CD4-positive, alpha-beta T cell treated with Interleukin-17A for 4 hours (primary cell): ENCODE measurements at regions not wholly inside any gene's neighbourhood (a gene's known extent, or its start where the extent isn't known, plus 50 kb on each side); places are given as distances from the start of the nearest gene placed in this dataset.
"Not testable (repeated sequence)": the region's sequence is repeated elsewhere in the genome, so short reads cannot be mapped to it uniquely, and the experiment has no call there.

ENCODE experiments used
- DNase-seq: peaks from one replicate; pipeline ENCODE4 v3.0.0-alpha.2; 2020; ENCODE audit warnings: mixed read lengths

DNA sequence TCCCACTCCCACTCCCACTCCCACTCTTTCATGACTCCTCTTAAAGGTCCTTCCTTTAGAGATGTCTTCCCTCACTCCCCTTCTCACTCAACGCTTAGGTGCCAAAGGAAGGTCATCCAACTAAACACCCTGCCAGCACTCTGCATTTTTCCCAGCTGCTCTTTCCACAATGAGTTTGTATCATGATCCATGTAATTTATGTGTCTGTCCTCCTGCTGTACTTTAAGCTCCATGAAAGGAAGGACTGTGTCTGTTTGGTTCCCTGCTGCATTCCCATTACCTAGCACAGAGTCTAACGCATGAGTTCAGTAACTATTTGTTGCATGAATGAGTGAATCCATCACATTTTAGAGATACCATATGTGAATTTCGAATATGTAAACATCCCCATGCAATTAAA lies 252.7 kb downstream of the KIF20B start:
- no peak for DNase-seq

DNA sequence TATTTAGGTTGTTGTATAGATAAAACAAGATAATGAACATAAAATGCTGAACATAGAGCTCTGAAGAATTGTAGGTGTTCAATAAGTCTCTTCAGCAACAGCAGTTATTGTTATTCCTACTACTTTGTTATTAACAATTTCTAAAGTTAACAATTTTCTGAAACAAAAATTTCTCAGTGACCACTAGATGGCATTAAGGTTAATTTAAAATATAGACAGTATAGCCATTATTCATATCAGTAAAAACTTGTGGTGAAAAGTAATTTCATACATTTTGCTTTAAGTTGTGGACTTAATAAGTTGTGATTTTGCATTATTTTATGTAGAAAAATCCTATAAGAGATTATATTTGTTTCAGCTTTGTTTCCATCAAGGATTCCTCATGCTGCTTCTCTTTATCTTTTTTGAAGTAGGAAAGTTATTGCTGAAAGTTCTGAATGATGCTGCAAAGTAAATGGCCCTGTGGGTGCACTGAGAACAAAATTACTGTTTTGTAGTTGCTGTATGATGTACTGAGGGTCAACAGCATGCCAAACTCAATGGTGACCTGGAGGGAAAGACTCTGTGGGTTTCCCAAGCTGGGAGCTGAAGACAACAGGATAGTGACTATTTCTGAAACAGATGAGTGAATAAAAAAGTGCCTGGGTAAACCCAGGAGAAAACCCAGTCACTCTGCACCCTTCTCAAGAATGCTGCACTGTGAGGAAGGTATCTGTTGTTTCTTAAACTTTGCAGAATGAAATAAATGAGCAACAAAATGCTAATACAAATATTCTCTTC lies 253.6 kb downstream of the KIF20B start:
- no peak for DNase-seq

- DNase-seq: no peak
Measured at GRCh38 chr10:89959433-89960110, 258.2 kb downstream of the KIF20B start.

DNA sequence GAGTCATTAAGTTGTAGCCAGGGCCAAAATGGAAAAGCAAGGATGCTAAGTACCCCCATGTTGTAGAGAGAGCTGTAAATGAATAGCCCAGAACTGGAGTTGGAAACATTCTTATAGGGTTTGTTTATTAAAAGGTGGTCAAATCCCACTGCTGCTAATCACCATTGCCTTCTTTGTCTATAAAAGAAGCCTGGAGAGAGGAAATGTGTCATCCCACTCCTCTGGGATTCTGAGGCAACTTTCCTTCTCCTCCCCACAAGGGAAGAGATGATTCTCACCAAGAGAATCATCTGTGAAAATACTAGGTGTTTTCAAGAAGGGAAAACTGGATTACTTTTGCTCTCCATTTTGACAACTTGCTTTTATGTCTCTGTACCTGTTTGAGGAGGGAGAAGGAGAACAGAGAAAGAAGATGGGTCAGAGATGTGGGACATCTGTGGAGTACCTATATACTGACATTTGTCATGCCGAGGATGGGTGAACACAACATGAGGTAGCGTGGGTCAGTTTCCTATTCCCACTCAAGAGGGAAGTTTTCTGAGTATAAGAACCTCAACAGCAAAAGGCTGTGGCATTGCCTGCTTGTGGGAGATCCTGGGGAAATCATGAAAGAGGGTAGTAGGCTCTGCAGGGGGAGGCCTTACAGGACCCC lies 262.2 kb downstream of the KIF20B start:
- DNase-seq: no peak

- DNase-seq: no peak
Measured at GRCh38 chr10:89966211-89966610, 264.8 kb downstream of the KIF20B start.

DNA sequence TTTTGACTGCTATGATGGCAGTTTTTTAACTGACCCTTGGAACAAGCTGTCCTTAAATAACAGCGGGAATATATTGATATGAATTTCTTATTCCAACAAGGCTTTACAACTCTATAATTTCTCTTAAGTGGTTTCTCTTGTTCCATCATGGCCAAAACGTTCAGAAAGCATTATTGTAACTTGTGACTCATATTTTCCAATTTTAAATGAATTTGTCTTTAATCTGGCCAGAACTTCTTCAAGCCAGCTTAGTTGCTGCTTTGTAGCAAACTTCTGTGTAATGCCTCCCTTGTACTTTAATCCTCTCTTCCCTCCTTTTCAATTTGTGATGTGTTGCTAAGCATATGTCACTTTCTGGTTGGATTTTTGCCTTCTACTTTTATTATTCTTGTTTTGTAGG lies 271.9 kb downstream of the KIF20B start:
- no peak for DNase-seq

DNA sequence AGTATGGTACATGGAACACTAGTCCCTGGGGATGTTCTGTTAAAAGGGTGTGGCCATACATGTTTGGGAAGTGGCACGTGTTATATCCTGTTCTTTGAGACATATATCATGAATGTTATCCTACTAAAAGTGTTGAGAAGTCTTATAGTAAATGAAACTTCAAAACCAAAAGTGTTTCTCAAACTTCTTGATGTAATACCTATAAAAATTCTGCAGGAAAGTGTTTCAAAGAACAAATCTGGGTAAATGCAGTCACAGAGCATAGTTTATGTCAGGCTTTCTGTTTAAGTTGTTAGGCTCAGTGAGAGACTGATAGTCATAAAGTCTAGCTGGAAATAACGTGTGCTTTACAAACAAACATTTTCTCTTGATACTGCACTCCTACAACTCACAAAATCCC lies 273.7 kb downstream of the KIF20B start:
- no peak for DNase-seq

- no peak for DNase-seq
Measured at GRCh38 chr10:89975771-89976170, 274.4 kb downstream of the KIF20B start.

- DNase-seq: no peak
Measured at GRCh38 chr10:89978081-89978480, 276.7 kb downstream of the KIF20B start.

- no peak for DNase-seq
Measured at GRCh38 chr10:89979726-89980125, 278.3 kb downstream of the KIF20B start.

DNA sequence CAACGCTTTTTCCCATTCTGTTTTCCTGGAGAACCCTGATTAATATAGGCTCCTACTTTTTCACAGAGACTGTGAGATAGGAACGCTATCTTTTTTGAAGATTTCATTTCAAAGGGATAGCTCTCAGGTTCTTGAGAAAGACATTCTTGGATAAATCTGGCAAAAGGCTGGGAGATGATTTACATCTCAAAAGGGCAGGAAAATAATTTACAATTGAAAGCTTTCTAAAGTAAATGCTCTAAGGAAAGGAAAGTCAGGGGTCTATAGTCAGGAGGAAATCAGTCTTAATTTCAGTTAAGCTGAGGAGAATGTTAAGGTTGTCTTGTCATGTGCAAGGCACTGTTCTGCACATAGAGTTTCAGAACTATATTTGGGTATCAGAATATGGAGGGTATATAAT lies 278.8 kb downstream of the KIF20B start:
- DNase-seq: no peak

GRCh38 chr10:89981891-89982290 lies 280.5 kb downstream of the KIF20B start:
- DNase-seq: no peak

GRCh38 chr10:89985446-89985845 lies 284.1 kb downstream of the KIF20B start:
- no peak for DNase-seq

- DNase-seq: not testable (repeated sequence)
Measured at GRCh38 chr10:89988361-89988760, 287.0 kb downstream of the KIF20B start.

DNA sequence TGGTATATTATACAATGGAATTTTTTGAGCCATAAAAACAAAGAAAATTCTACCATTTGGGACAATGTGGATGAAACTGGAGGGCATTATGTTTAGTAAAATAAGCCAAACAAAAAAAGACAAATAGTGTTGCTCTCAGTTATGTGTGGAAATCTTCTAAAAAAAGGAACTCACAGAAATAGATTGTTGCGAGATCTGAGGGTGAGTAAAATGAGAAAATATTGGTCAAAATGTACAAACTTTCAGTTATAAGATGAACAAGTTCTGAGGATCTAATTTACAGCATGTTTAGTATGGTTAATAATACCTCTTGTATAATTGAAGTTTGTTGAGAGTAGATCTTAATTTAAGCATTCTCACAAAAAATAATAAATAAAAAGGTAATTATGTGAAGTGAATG lies 291.2 kb downstream of the KIF20B start:
- DNase-seq: no peak

DNA sequence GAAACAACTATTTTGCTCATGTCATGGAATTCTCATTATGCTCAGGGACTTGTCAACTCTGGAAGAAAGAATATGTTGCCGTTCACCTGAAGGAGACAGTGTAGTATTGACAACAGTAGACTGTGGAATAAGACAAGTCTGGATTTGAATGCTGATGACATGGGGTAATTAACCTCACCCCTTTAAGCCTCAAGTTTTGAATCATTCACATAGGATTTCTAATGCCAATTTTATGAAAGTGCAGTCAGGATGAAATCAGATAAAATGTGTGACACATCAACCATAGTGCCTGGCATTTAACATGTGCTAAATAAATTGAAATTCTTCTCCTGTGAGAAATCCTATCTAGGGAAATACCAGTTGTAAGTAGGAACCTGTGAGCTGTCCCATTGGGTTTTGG lies 305.8 kb downstream of the KIF20B start:
- no peak for DNase-seq

- DNase-seq: not testable (repeated sequence)
Measured at GRCh38 chr10:90011281-90011680, 309.9 kb downstream of the KIF20B start.

- no peak for DNase-seq
Measured at GRCh38 chr10:90018819-90019218, 317.4 kb downstream of the KIF20B start.

GRCh38 chr10:90020506-90020905 lies 319.1 kb downstream of the KIF20B start:
- DNase-seq: no peak

GRCh38 chr10:90023950-90024349 lies 322.6 kb downstream of the KIF20B start:
- DNase-seq: no peak

- DNase-seq: no peak
Measured at GRCh38 chr10:90028312-90028711, 326.9 kb downstream of the KIF20B start.

DNA sequence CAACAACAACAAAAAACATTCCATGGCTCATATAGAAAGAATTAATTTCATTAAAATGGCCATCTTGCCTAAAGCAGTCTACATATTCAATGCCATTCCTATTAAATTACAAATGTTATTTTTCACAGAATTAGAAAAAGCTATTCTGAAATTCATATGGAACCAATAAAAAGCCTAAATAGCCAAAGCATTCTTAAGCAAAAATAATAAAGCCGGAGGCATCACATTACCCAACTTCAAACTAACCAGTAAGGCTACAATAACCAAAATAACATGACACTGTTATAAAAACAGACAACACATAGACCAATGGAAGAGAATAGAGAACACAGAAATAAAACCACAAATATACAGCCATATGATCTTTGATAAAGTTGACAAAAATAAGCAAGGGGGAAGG lies 330.4 kb downstream of the KIF20B start:
- DNase-seq: no peak

GRCh38 chr10:90032519-90032918 lies 331.1 kb downstream of the KIF20B start:
- no peak for DNase-seq

GRCh38 chr10:90034862-90035261 lies 333.5 kb downstream of the KIF20B start:
- DNase-seq: not testable (repeated sequence)
